Peyer's patch (tissue), 4 donors: ENCODE measurements at regions not wholly inside any gene's neighbourhood (a gene's known extent, or its start where the extent isn't known, plus 50 kb on each side); places are given as distances from the start of the nearest gene placed in this dataset.

Experiments
- DNase-seq, 3 donors: peaks; one replicate each; pipeline ENCODE4 v3.0.0-alpha.2; 2017 to 2019
- H3K27ac ChIP-seq, 4 donors: fragments of 200-600 bp; sonication (generic); one replicate each; pipeline ENCODE4 v1.5.1; 2016 to 2019
- H3K27me3 ChIP-seq, 2 donors: fragments of 200-600 bp; sonication (generic); one replicate each; pipeline ENCODE4 v1.5.1; 2019
- H3K36me3 ChIP-seq, 3 donors: fragments of 200-600 bp; sonication (generic); one replicate each; pipeline ENCODE4 v1.5.1; 2016 to 2019
- H3K4me1 ChIP-seq, 4 donors: fragments of 200-600 bp; sonication (generic); one replicate each; pipeline ENCODE4 v1.5.1; 2016 to 2019
- H3K4me3 ChIP-seq, 4 donors: fragments of 200-600 bp; sonication (generic); 1 replicate in 3 of 4; 2 replicates in 1 of 4; pipeline ENCODE4 v1.5.1; 2016 to 2019; ENCODE audit warnings: mild to moderate bottlenecking in 1 of 4
- H3K9me3 ChIP-seq, 4 donors: fragments of 200-600 bp; sonication (generic); one replicate each; pipeline ENCODE4 v1.5.1; 2016 to 2019; ENCODE audit warnings: mild to moderate bottlenecking in 1 of 4
- CTCF ChIP-seq, 6 experiments: fragments of 450-650 bp in 4 of 6; fragments of 200-600 bp in 2 of 6; sonication (generic) in 1 of 6; IDR thresholded peaks; one replicate each; pipeline ENCODE4 v1.5.1; 2017 to 2019; ENCODE audit warnings: antibody characterized with exemption in 6 of 6, mild to moderate bottlenecking in 3 of 6, moderate library complexity in 1 of 6
- POLR2A ChIP-seq, 2 donors: fragments of 450-650 bp; IDR thresholded peaks; one replicate each; pipeline ENCODE4 v1.5.1; 2017; ENCODE audit warnings: antibody characterized with exemption in 2 of 2, mild to moderate bottlenecking in 2 of 2, moderate library complexity in 2 of 2

GRCh38 chr7:25032774-25033743 lies 53.1 kb upstream of the OSBPL3 start:
- H3K4me3 ChIP-seq, result no peak overlapping the region
- H3K27ac ChIP-seq, result no peak overlapping the region
- H3K9me3 ChIP-seq, result no peaks in the 10 kb centered on the region
- no peaks in the 10 kb centered on the region for H3K36me3 ChIP-seq
- no peak for DNase-seq
- no peaks in the 10 kb centered on the region for H3K27me3 ChIP-seq
- no peaks in the 10 kb centered on the region for H3K4me1 ChIP-seq
- no peak for TF ChIP-seq CTCF (IDR thresholded peaks at IDR 0.05)
- TF ChIP-seq POLR2A (IDR thresholded peaks at IDR 0.05), result no peak

- Histone ChIP-seq H3K4me3 (no peak overlapping the region), H3K36me3 (no peaks in the 10 kb centered on the region), H3K27ac (no peak overlapping the region), H3K27me3 (no peaks in the 10 kb centered on the region), H3K9me3 (no peaks in the 10 kb centered on the region), H3K4me1 (no peaks in the 10 kb centered on the region)
- DNase-seq, result no peak
- TF ChIP-seq CTCF (IDR thresholded peaks at IDR 0.05), result no peak
- TF ChIP-seq POLR2A (IDR thresholded peaks at IDR 0.05), result no peak
Observed at GRCh38 chr7:25031432-25031831, 51.5 kb upstream of the OSBPL3 start.

GRCh38 chr7:25031007-25031406 lies 51.0 kb upstream of the OSBPL3 start:
- Histone ChIP-seq H3K4me3 (no peak overlapping the region), H3K36me3 (no peaks in the 10 kb centered on the region), H3K9me3 (no peaks in the 10 kb centered on the region), H3K4me1 (no peaks in the 10 kb centered on the region), H3K27me3 (no peaks in the 10 kb centered on the region), H3K27ac (no peak overlapping the region)
- TF ChIP-seq CTCF (IDR thresholded peaks at IDR 0.05) (no peak), POLR2A (IDR thresholded peaks at IDR 0.05) (no peak)
- peak in 2 of 3 donors; percentile 40 to 62 for DNase-seq
